Epithelial cell of esophagus (primary cell): ENCODE measurements at regions not wholly inside any gene's neighbourhood (a gene's known extent, or its start where the extent isn't known, plus 50 kb on each side); places are given as distances from the start of the nearest gene placed in this dataset.

Experiments
- DNase-seq: peaks from one replicate; pipeline ENCODE4 v3.0.0; 2010; ENCODE audit warnings: low read depth
- H3K4me3 ChIP-seq: 2 replicates; pipeline ENCODE4 v1.5.1; 2011; ENCODE audit warnings: mild to moderate bottlenecking, low read length, control low read depth
- TF ChIP-seq, protein P1 (sequence below): IDR thresholded peaks from 2 replicates; pipeline ENCODE4 v1.5.1; 2011; ENCODE audit warnings: low read depth, mild to moderate bottlenecking, low read length, control low read depth, inconsistent platforms; ENCODE audit not compliant: insufficient read depth; ENCODE audit errors: missing control alignments

DNA sequence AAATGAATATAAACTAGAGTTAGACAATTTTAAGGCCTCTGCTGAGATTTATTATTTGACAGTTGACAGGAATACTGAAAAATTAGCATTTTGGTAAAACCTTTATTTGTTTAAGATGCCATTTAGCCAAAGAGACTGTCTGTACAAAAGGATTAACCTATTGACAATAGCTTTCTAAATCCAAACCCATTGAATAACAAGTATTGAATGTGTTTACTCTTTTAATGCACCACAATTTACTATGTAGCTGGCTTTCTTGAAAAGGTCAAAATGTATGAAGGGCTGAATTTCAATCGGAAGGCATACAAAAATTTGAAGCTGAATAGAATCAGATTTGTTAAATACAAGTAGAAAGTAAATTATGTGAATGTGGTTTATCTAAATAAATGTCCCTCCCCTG, 374.5 kb downstream of the TEX13C start:
- TF ChIP-seq, protein P1, sequence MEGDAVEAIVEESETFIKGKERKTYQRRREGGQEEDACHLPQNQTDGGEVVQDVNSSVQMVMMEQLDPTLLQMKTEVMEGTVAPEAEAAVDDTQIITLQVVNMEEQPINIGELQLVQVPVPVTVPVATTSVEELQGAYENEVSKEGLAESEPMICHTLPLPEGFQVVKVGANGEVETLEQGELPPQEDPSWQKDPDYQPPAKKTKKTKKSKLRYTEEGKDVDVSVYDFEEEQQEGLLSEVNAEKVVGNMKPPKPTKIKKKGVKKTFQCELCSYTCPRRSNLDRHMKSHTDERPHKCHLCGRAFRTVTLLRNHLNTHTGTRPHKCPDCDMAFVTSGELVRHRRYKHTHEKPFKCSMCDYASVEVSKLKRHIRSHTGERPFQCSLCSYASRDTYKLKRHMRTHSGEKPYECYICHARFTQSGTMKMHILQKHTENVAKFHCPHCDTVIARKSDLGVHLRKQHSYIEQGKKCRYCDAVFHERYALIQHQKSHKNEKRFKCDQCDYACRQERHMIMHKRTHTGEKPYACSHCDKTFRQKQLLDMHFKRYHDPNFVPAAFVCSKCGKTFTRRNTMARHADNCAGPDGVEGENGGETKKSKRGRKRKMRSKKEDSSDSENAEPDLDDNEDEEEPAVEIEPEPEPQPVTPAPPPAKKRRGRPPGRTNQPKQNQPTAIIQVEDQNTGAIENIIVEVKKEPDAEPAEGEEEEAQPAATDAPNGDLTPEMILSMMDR: no peak
- H3K4me3 ChIP-seq: no peak overlapping the region
- no peak for DNase-seq

DNA sequence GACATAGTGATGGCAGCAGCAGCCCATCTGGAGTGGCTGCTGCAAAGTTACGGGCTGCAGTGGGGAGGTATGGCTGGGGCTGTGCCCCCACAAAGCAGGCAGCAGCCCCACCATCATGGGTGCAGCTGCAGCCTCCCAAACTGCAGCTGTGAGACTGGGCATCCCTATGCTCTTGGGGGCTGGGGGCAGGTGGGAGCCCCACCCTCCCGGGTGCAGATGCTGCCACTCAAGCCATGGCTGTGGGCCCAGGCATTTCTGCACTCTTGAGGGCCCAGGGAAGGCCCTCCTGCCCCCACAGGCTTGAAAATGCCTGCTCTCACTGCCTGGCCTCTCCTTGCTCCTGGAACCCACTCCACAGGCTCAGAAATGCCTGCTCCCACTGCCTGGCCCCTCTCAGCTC, 389.4 kb downstream of the TEX13C start:
- no peak overlapping the region for H3K4me3 ChIP-seq
- TF ChIP-seq, protein P1: no peak
- DNase-seq: no peak

DNA sequence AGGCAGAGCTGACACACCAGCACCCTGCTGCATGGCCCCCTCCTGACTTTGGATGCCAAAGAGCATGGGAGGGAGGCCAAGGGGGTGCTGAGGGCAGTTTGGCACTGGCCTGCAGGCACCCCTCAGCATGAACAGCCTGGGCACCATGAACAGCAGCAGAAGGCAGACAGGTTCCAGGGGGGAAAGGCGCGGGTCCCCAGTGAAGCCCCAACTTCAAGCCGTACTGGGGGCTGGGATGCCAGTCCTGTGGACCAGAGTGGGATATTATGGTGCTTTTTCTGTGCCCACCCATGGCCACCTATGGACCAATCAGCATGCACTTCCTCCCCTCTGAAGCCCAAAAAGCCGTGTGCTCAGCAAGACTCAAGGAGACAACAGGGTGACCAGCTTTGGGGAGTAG, 389.9 kb downstream of the TEX13C start:
- DNase-seq: no peak
- TF ChIP-seq, protein P1: no peak
- H3K4me3 ChIP-seq: no peak overlapping the region

DNA sequence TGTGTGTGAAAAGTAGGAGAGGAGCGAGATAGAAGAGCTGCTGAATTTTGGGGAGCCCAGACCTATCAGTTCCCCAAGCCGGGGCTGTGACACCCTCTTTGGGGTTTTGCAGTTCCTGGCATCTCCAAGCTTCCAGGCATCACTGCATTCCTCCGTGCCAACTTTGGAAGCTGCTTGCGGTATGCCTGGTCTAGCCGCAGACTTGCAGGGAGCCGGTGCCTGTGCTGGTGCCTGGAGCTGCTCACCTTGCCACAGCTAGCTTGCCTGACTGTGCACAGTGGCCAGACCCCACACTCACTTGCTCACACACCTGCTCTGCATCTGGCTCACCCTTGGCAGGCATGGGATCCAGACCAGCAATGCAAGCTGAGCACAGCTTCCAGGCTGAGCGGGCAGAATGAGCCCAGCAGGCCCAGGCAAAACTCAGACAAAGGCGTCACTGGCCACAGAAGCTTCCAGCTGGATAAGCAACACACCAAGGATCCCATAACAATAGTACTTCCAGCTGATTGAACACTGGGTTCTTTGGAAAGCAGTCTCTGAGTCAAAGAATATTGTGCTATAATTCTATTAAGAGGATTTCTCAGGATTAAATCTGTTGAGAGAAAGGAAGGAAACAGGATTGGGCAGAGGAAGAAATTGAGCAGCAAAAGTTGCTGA, 390.9 kb downstream of the TEX13C start:
- DNase-seq: no peak
- TF ChIP-seq, protein P1: no peak
- H3K4me3 ChIP-seq: no peak overlapping the region

DNA sequence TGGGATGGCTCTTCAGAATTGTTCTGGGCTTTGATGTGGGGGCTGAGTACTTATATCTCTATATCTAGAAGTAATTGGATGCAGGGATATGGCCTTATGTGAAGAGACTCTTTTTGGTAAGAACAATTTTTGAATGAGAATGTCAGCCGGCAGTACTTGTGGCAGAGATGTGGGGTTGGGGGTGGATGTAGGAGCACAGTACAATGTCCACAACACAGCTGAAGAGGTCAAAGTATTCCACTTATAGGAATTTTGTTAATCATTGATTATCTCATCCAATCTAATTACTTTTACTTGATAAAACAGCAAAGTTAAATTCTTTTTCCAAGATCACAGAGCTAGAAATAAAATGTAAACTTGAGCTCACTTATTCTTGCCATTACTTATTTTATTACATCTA, 391.4 kb downstream of the TEX13C start:
- no peak for DNase-seq
- H3K4me3 ChIP-seq: no peak overlapping the region
- TF ChIP-seq, protein P1: no peak

DNA sequence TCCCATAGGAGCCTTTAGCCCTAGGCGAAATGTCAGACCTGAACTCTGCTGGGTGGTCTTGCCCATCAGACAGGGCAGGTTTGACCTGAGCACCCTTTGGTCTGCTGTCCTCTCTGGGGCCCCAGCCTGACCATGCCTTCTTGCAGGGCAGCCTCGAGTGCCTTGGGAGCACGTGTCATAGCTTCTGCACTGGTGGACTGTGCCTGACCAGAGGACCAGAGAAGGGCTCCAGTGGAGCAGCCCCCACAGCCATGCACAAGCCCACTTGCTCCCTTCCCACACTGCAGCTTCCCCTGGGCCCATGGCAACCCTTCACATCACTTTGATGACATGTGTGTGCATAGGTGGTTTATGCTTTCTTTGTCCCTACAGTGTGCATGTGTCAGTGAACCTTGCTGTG, 394.0 kb downstream of the TEX13C start:
- no peak for DNase-seq
- H3K4me3 ChIP-seq: no peak overlapping the region
- TF ChIP-seq, protein P1: no peak

DNA sequence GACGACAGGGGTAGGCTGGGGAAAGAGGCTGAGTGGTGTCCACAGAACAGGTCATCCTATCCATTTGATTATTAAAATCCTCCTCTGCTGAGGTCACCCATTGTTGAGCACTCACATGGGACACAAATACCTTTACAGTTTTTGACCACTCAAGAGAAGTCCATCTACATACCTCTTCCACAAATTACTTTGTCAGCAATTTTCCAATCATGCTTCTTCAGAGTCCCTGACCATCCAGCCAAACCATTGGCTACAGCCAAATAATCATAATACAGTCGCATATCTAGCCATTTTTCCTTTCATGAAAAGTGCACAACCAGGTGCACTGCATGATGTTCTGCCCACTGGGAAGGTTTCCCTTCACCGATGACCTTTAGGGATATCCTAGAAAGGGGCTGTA, 407.4 kb downstream of the TEX13C start:
- DNase-seq: no peak
- TF ChIP-seq, protein P1: no peak
- H3K4me3 ChIP-seq: no peak overlapping the region
